Ishikawa (cell line): ENCODE measurements at regions not wholly inside any gene's neighbourhood (a gene's known extent, or its start where the extent isn't known, plus 50 kb on each side); places are given as distances from the start of the nearest gene placed in this dataset.

ENCODE experiments used
- CEBPB ChIP-seq: IDR thresholded peaks from 2 replicates; pipeline ENCODE4 v1.6.1; 2012
- EP300 ChIP-seq: IDR thresholded peaks from 2 replicates; pipeline ENCODE4 v1.6.1; 2012; ENCODE audit warnings: borderline replicate concordance
- NFIC ChIP-seq: IDR thresholded peaks from 2 replicates; pipeline ENCODE4 v1.6.1; 2012
- RAD21 ChIP-seq: IDR thresholded peaks from 2 replicates; pipeline ENCODE4 v1.6.1; 2012; ENCODE audit warnings: low read depth
- TF ChIP-seq, protein P1 (sequence below): IDR thresholded peaks from 2 replicates; pipeline ENCODE4 v1.6.1; 2012; ENCODE audit warnings: low read depth, mild to moderate bottlenecking
- TF ChIP-seq, protein P2 (sequence below): IDR thresholded peaks from 2 replicates; pipeline ENCODE4 v1.6.1; 2012

DNA sequence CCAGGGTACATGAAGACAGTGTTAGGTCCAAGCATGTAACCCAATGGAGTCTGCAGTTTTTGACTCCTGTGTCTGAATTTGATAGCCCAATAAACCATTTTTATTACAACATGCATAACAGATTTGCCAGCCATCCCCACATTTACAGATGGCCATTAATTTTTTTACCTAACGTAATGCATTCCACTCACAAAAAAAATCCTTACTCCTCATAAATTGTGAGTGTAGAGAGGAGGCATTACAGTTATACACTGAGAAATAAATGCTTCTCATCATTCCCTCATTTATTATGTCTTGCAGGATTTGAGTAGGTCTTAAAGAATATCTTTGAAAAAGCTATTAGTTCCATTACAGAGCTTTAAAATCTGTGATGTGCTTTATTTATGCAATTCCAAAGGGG lies 193.8 kb downstream of the CMPK2 start:
- TF ChIP-seq, protein P1, sequence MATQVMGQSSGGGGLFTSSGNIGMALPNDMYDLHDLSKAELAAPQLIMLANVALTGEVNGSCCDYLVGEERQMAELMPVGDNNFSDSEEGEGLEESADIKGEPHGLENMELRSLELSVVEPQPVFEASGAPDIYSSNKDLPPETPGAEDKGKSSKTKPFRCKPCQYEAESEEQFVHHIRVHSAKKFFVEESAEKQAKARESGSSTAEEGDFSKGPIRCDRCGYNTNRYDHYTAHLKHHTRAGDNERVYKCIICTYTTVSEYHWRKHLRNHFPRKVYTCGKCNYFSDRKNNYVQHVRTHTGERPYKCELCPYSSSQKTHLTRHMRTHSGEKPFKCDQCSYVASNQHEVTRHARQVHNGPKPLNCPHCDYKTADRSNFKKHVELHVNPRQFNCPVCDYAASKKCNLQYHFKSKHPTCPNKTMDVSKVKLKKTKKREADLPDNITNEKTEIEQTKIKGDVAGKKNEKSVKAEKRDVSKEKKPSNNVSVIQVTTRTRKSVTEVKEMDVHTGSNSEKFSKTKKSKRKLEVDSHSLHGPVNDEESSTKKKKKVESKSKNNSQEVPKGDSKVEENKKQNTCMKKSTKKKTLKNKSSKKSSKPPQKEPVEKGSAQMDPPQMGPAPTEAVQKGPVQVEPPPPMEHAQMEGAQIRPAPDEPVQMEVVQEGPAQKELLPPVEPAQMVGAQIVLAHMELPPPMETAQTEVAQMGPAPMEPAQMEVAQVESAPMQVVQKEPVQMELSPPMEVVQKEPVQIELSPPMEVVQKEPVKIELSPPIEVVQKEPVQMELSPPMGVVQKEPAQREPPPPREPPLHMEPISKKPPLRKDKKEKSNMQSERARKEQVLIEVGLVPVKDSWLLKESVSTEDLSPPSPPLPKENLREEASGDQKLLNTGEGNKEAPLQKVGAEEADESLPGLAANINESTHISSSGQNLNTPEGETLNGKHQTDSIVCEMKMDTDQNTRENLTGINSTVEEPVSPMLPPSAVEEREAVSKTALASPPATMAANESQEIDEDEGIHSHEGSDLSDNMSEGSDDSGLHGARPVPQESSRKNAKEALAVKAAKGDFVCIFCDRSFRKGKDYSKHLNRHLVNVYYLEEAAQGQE = no peak
- TF ChIP-seq CEBPB (no peak), RAD21 (no peak), NFIC (no peak), EP300 (no peak)
- TF ChIP-seq, protein P2, sequence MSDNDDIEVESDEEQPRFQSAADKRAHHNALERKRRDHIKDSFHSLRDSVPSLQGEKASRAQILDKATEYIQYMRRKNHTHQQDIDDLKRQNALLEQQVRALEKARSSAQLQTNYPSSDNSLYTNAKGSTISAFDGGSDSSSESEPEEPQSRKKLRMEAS = no peak
